Fibroblast of mammary gland (primary cell): ENCODE measurements at regions not wholly inside any gene's neighbourhood (a gene's known extent, or its start where the extent isn't known, plus 50 kb on each side); places are given as distances from the start of the nearest gene placed in this dataset.

ENCODE experiments used
- DNase-seq: peaks from one replicate; pipeline ENCODE4 v3.0.0-alpha.2; 2010; ENCODE audit warnings: low read depth
- H3K4me3 ChIP-seq: 2 replicates; pipeline ENCODE4 v1.5.1; 2011; ENCODE audit warnings: low read depth, mild to moderate bottlenecking, low read length, moderate library complexity; ENCODE audit not compliant: control insufficient read depth
- CTCF ChIP-seq: conservative IDR thresholded peaks from 2 replicates; pipeline ENCODE4 v1.5.1; 2011; ENCODE audit warnings: low read depth, low read length, inconsistent platforms; ENCODE audit not compliant: control insufficient read depth, insufficient read depth

- H3K4me3 ChIP-seq, result no peak overlapping the region
- no peak for TF ChIP-seq CTCF
- no peak for DNase-seq
Observed at GRCh38 chr4:123937581-123937980, 541.0 kb downstream of the SPRY1 start.

- TF ChIP-seq CTCF, result no peak
- DNase-seq, result peak; percentile 90
- H3K4me3 ChIP-seq, result no peak overlapping the region
Observed at GRCh38 chr4:123939621-123940020, 543.0 kb downstream of the SPRY1 start.

- H3K4me3 ChIP-seq, result no peak overlapping the region
- no peak for DNase-seq
- no peak for TF ChIP-seq CTCF
Observed at GRCh38 chr4:123940604-123941003, 544.0 kb downstream of the SPRY1 start.

- peak; percentile 30 for DNase-seq
- TF ChIP-seq CTCF, result no peak
- no peak overlapping the region for H3K4me3 ChIP-seq
Observed at GRCh38 chr4:123941306-123941705, 544.7 kb downstream of the SPRY1 start.

GRCh38 chr4:123943976-123944375 is 547.4 kb downstream of the SPRY1 start:
- DNase-seq, result no peak
- no peak for TF ChIP-seq CTCF
- no peak overlapping the region for H3K4me3 ChIP-seq

- TF ChIP-seq CTCF, result no peak
- no peak for DNase-seq
- no peak overlapping the region for H3K4me3 ChIP-seq
Observed at GRCh38 chr4:123945301-123945700, 548.7 kb downstream of the SPRY1 start.

- no peak for TF ChIP-seq CTCF
- no peak overlapping the region for H3K4me3 ChIP-seq
- DNase-seq, result no peak
Observed at GRCh38 chr4:123950530-123950929, 553.9 kb downstream of the SPRY1 start.
